ENCODE measurements at regions not wholly inside any gene's neighbourhood (a gene's known extent, or its start where the extent isn't known, plus 50 kb on each side); places are given as distances from the start of the nearest gene placed in this dataset.

- H3K27me3 ChIP-seq (ENCODE audit: control insufficient read depth, insufficient read depth, low read length): no peaks in the 10 kb centered on the region
- H3K4me3 ChIP-seq (ENCODE audit: insufficient read depth, low read depth, low read length): no peak overlapping the region
- DNase-seq: no peak
- no peaks in the 10 kb centered on the region for H3K36me3 ChIP-seq (replicated peaks; ENCODE audit: control insufficient read depth, insufficient read depth, low read length)
Observed at GRCh38 chr14:38512236-38512635, 256.3 kb upstream of the CLEC14A start.

GRCh38 chr14:38507299-38507698, 251.4 kb upstream of the CLEC14A start:
- Histone ChIP-seq H3K4me3 (ENCODE audit: insufficient read depth, low read depth, low read length) (no peak overlapping the region), H3K27me3 (ENCODE audit: control insufficient read depth, insufficient read depth, low read length) (no peaks in the 10 kb centered on the region), H3K36me3 (replicated peaks; ENCODE audit: control insufficient read depth, insufficient read depth, low read length) (no peaks in the 10 kb centered on the region)
- DNase-seq: no peak

DNA sequence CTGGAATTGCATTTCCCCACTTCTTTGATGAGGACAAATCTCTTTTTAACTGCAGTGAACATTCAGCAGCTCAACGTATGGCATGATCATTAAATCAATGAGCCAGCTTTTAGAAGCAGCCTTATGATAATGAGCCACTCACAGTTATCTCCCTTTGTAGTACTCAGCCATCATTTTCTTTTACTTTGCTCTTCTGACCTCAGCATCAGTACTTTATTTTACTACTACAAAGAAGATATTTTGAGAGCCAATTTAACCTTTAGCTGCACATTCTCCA, 250.0 kb upstream of the CLEC14A start:
- no peak for DNase-seq
- no peak overlapping the region for H3K4me3 ChIP-seq (ENCODE audit: insufficient read depth, low read depth, low read length)
- H3K36me3 ChIP-seq (replicated peaks; ENCODE audit: control insufficient read depth, insufficient read depth, low read length): no peaks in the 10 kb centered on the region
- no peaks in the 10 kb centered on the region for H3K27me3 ChIP-seq (ENCODE audit: control insufficient read depth, insufficient read depth, low read length)

GRCh38 chr14:38505221-38505972, 249.5 kb upstream of the CLEC14A start:
- H3K27me3 ChIP-seq (ENCODE audit: control insufficient read depth, insufficient read depth, low read length): no peaks in the 10 kb centered on the region
- no peak overlapping the region for H3K4me3 ChIP-seq (ENCODE audit: insufficient read depth, low read depth, low read length)
- no peak for DNase-seq
- H3K36me3 ChIP-seq (replicated peaks; ENCODE audit: control insufficient read depth, insufficient read depth, low read length): no peaks in the 10 kb centered on the region

GRCh38 chr14:38504175-38504574, 248.3 kb upstream of the CLEC14A start:
- DNase-seq: no peak
- Histone ChIP-seq H3K4me3 (ENCODE audit: insufficient read depth, low read depth, low read length) (no peak overlapping the region), H3K27me3 (ENCODE audit: control insufficient read depth, insufficient read depth, low read length) (no peaks in the 10 kb centered on the region), H3K36me3 (replicated peaks; ENCODE audit: control insufficient read depth, insufficient read depth, low read length) (no peaks in the 10 kb centered on the region)

GRCh38 chr14:38502239-38502638, 246.3 kb upstream of the CLEC14A start:
- Histone ChIP-seq H3K36me3 (replicated peaks; ENCODE audit: control insufficient read depth, insufficient read depth, low read length) (no peaks in the 10 kb centered on the region), H3K27me3 (ENCODE audit: control insufficient read depth, insufficient read depth, low read length) (no peaks in the 10 kb centered on the region), H3K4me3 (ENCODE audit: insufficient read depth, low read depth, low read length) (no peak overlapping the region)
- no peak for DNase-seq

GRCh38 chr14:38500125-38500524, 244.2 kb upstream of the CLEC14A start:
- Histone ChIP-seq H3K4me3 (ENCODE audit: insufficient read depth, low read depth, low read length) (no peak overlapping the region), H3K36me3 (replicated peaks; ENCODE audit: control insufficient read depth, insufficient read depth, low read length) (no peaks in the 10 kb centered on the region), H3K27me3 (ENCODE audit: control insufficient read depth, insufficient read depth, low read length) (no peaks in the 10 kb centered on the region)
- DNase-seq: no peak

DNA sequence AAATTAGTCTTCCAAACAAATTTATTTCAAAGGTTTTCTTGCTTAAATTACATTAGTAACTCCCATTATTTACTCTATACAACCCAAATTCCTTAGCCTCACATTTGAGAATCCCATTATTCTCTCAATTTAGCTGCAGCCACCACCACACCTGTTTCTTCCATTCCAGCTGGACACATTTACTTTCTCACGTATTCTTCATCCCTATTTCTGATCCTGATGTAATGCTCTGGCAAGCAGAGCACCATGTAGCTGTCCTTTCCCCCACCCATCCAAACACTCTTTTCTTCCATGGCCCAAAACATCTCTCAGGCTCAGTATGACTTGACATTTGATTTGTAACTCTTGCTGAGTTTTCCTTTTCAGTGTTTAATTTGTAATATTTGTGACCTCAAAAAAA, 240.2 kb upstream of the CLEC14A start:
- no peaks in the 10 kb centered on the region for H3K36me3 ChIP-seq (replicated peaks; ENCODE audit: control insufficient read depth, insufficient read depth, low read length)
- H3K27me3 ChIP-seq (ENCODE audit: control insufficient read depth, insufficient read depth, low read length): no peaks in the 10 kb centered on the region
- no peak overlapping the region for H3K4me3 ChIP-seq (ENCODE audit: insufficient read depth, low read depth, low read length)
- no peak for DNase-seq

DNA sequence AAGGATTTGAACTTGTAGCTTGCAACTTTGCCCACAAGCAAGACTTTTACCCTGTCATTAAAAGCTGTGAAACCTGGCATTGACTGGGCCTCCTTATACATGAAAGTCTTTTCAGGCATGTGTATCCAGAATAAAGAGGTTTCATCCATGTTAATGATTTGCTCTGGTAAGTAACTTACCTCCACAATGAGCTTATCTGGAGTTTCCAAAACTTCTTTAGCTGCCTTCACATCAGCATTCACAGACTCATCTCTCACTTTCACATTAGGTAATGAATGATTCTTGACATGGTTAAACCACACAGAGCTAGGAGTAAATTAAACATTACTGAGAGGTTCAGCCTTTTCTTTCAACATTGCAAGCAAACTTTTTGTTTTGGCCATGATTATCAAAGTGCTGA, 234.4 kb upstream of the CLEC14A start:
- no peak for DNase-seq
- Histone ChIP-seq H3K36me3 (replicated peaks; ENCODE audit: control insufficient read depth, insufficient read depth, low read length) (no peaks in the 10 kb centered on the region), H3K4me3 (ENCODE audit: insufficient read depth, low read depth, low read length) (no peak overlapping the region), H3K27me3 (ENCODE audit: control insufficient read depth, insufficient read depth, low read length) (no peaks in the 10 kb centered on the region)

- DNase-seq: no peak
- Histone ChIP-seq H3K27me3 (ENCODE audit: control insufficient read depth, insufficient read depth, low read length) (no peaks in the 10 kb centered on the region), H3K4me3 (ENCODE audit: insufficient read depth, low read depth, low read length) (no peak overlapping the region), H3K36me3 (replicated peaks; ENCODE audit: control insufficient read depth, insufficient read depth, low read length) (no peaks in the 10 kb centered on the region)
Observed at GRCh38 chr14:38485026-38485425, 229.1 kb upstream of the CLEC14A start.

DNA sequence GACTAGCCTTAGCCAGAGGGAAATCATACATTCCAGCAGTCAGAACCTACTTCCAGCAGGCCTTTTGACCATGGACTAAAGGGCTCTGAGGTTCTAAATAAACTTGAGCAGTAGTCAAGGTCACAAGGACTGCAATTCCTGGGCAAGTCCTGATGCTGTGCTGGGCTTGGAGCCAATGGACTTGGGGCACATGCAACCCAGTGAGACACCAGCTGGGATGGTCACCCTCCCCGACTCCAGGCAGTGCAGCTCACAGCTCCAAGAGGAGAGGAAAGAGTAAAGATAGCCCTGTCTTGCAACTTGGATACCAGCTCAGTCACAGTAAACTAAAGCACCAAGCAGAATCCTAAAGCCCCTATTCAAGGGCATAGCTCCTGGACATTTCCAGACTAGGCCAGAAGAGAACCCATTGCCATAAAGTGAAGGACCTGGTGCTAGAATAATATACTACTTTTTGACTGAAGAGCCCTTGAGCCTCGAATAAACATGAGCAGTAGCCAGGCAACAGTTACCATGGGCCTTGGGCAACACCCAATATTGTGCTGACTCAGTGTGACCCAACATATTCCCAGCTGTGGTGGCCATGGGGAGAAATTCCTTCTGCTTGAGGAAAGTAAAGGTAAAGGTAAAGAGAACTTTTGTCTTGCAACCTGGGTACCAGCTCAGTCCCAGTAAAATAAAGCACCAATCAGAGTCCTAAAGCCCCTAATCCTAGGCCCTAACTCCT, 226.2 kb upstream of the CLEC14A start:
- Histone ChIP-seq H3K27me3 (ENCODE audit: control insufficient read depth, insufficient read depth, low read length) (no peaks in the 10 kb centered on the region), H3K36me3 (replicated peaks; ENCODE audit: control insufficient read depth, insufficient read depth, low read length) (no peaks in the 10 kb centered on the region), H3K4me3 (ENCODE audit: insufficient read depth, low read depth, low read length) (no peak overlapping the region)
- no peak for DNase-seq

DNA sequence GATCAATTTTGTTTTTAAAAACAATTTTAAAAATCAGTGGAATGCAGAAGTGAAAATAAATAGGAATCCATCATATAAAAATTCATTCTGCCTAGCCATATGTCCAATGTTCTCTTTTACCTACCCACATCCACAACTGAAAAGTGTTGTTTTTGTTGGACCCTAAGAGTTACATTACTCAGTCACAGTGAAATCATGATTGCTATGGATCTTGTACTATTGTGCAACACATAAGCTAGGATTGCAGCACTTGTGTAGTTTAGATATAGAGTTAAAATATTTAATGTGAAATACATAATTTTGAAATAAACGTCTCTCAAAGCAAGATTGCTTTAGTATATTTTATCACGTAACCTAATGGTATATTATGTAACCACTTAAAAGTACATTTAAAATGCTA, 213.3 kb upstream of the CLEC14A start:
- Histone ChIP-seq H3K27me3 (ENCODE audit: control insufficient read depth, insufficient read depth, low read length) (no peaks in the 10 kb centered on the region), H3K36me3 (replicated peaks; ENCODE audit: control insufficient read depth, insufficient read depth, low read length) (no peaks in the 10 kb centered on the region), H3K4me3 (ENCODE audit: insufficient read depth, low read depth, low read length) (no peak overlapping the region)
- DNase-seq: no peak

GRCh38 chr14:38442208-38442607, 186.3 kb upstream of the CLEC14A start:
- DNase-seq: peak; percentile 5
- no peaks in the 10 kb centered on the region for H3K27me3 ChIP-seq (ENCODE audit: control insufficient read depth, insufficient read depth, low read length)
- H3K4me3 ChIP-seq (ENCODE audit: insufficient read depth, low read depth, low read length): no peak overlapping the region
- no peaks in the 10 kb centered on the region for H3K36me3 ChIP-seq (replicated peaks; ENCODE audit: control insufficient read depth, insufficient read depth, low read length)

- H3K27me3 ChIP-seq (ENCODE audit: control insufficient read depth, insufficient read depth, low read length): no peaks in the 10 kb centered on the region
- H3K36me3 ChIP-seq (replicated peaks; ENCODE audit: control insufficient read depth, insufficient read depth, low read length): no peaks in the 10 kb centered on the region
- no peak overlapping the region for H3K4me3 ChIP-seq (ENCODE audit: insufficient read depth, low read depth, low read length)
- no peak for DNase-seq
Observed at GRCh38 chr14:38432186-38432585, 176.3 kb upstream of the CLEC14A start.

DNA sequence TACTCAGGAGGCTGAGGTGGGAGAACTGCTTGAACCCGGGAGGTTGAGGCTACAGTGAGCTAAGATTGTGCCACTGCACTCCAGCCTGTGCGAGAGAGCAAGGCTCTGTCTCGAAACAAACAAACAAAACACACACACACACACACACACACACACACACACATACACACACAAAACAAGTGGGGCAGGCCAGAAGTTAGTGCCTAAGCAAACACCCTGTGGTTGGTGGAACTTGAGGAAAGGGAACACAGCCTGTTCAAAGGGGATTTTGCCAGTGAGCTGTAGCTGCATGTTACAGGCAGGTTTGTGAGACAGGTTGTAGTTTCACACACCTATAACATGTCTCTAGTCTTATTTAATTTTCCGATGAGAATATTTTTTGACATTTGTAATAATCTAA, 175.3 kb upstream of the CLEC14A start:
- DNase-seq: no peak
- Histone ChIP-seq H3K27me3 (ENCODE audit: control insufficient read depth, insufficient read depth, low read length) (no peaks in the 10 kb centered on the region), H3K4me3 (ENCODE audit: insufficient read depth, low read depth, low read length) (no peak overlapping the region), H3K36me3 (replicated peaks; ENCODE audit: control insufficient read depth, insufficient read depth, low read length) (no peaks in the 10 kb centered on the region)
